HG03280 (cell line): ENCODE measurements at regions not wholly inside any gene's neighbourhood (a gene's known extent, or its start where the extent isn't known, plus 50 kb on each side); places are given as distances from the start of the nearest gene placed in this dataset.

Experiments used
- ATAC-seq: cut with Tn5 transposase; IDR thresholded peaks from one replicate; pipeline ENCODE4 v1.9.1; 2021; ENCODE audit warnings: mild to moderate bottlenecking, moderate library complexity; ENCODE audit not compliant: unreplicated experiment

GRCh38 chr12:103093499-103094106 is 136.1 kb downstream of the ASCL1 start:
- no peak for ATAC-seq

GRCh38 chr12:103097496-103097895 is 140.0 kb downstream of the ASCL1 start:
- no peak for ATAC-seq

- ATAC-seq, result no peak
Observed at GRCh38 chr12:103100257-103100831, 142.9 kb downstream of the ASCL1 start.

- ATAC-seq, result peak; percentile 80
Observed at GRCh38 chr12:103102225-103102744, 144.8 kb downstream of the ASCL1 start.

- ATAC-seq, result peak; percentile 41
Observed at GRCh38 chr12:103105971-103106597, 148.6 kb downstream of the ASCL1 start.

GRCh38 chr12:103109861-103110260 is 152.4 kb downstream of the ASCL1 start:
- ATAC-seq, result no peak

- peak; percentile 97 for ATAC-seq
Observed at GRCh38 chr12:103114296-103115055, 157.0 kb downstream of the ASCL1 start.

GRCh38 chr12:103128862-103129501 is 171.5 kb downstream of the ASCL1 start:
- ATAC-seq, result no peak

GRCh38 chr12:103130564-103130963 is 173.1 kb downstream of the ASCL1 start:
- no peak for ATAC-seq

- no peak for ATAC-seq
Observed at GRCh38 chr12:103138538-103138937, 181.1 kb downstream of the ASCL1 start.

GRCh38 chr12:103139876-103140275 is 182.4 kb downstream of the ASCL1 start:
- no peak for ATAC-seq

- ATAC-seq, result no peak
Observed at GRCh38 chr12:103140286-103140685, 182.8 kb downstream of the ASCL1 start.

GRCh38 chr12:103144278-103144677 is 186.8 kb downstream of the ASCL1 start:
- ATAC-seq, result no peak

- no peak for ATAC-seq
Observed at GRCh38 chr12:103160622-103161021, 203.1 kb downstream of the ASCL1 start.

GRCh38 chr12:103161582-103162362 is 204.3 kb downstream of the ASCL1 start:
- no peak for ATAC-seq

- no peak for ATAC-seq
Observed at GRCh38 chr12:103166949-103167348, 209.5 kb downstream of the ASCL1 start.

- ATAC-seq, result no peak
Observed at GRCh38 chr12:103172447-103173112, 215.1 kb downstream of the ASCL1 start.

GRCh38 chr12:103175625-103176024 is 218.2 kb downstream of the ASCL1 start:
- ATAC-seq, result no peak

- no peak for ATAC-seq
Observed at GRCh38 chr12:103177639-103178255, 220.3 kb downstream of the ASCL1 start.
